ENCODE measurements at regions not wholly inside any gene's neighbourhood (a gene's known extent, or its start where the extent isn't known, plus 50 kb on each side); places are given as distances from the start of the nearest gene placed in this dataset.

GRCh38 chr19:30236587-30236986 is 135.6 kb upstream of the ZNF536 start (continued):
- TF ChIP-seq FOSL1 (IDR thresholded peaks at IDR 0.05; ENCODE audit: insufficient read depth, low read depth, low read length), result no peak

Data from H1 (cell line).